HG02840 (cell line): ENCODE measurements at regions not wholly inside any gene's neighbourhood (a gene's known extent, or its start where the extent isn't known, plus 50 kb on each side); places are given as distances from the start of the nearest gene placed in this dataset.

Experiments used
- ATAC-seq: cut with Tn5 transposase; IDR thresholded peaks from one replicate; pipeline ENCODE4 v1.9.1; 2021; ENCODE audit warnings: mild to moderate bottlenecking, moderate library complexity, moderate number of reproducible peaks; ENCODE audit not compliant: unreplicated experiment, low FRiP score

DNA sequence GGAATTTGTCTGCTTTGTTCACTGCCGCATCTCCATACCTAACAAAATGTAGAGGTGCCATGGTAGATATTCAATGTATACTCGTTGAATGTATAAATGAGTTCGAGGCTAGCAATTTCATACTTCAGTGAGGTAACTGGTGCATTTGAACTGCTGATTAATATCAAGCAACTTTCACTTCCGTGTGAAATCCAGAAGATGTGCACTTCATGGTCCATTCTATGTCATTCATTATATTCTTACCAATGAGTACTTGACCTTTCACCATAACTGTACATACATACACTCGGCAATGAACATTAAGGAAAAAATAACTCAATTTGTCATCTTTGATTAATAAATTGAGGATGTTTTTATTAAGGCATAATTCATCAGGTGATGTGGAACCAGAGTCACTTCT is 598.5 kb downstream of the ZNF385D start:
- ATAC-seq: no peak

DNA sequence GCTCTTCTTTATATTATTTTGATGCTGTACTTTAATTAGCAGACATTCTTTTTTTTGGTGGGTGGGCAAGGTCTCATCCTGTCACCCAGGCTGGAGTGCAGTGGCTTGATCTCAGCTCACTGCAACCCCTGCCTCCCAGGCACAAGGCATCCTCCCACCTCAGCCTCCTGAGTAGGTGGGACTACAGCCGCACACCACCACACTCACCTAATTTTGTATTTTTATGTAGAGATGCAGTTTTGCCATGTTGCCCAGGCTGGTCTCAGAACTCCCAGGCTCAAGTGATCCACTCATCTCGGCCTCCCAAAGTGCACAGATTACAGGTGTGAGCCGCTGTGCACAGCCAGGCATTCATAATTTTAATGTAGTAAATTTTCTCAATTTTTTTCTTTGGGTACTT is 608.1 kb downstream of the ZNF385D start:
- no peak for ATAC-seq

DNA sequence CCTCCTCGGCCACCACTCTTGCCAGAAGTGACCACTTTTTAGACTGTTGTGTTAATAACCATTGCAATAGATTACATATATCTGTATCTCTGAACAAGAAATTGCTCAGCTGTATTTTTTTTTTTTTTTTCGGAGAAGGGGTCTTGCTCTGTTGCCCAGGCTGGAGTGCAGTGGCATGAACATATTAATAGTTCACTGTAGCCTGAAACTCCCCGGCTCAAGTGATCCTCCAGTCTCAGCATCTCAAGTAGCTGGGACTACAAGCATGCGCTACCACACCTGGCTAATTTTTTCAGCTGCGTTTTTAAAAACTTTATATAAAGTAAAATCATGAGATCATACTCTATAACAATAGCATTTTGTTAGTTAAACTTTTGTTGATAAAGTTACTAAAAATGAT is 609.0 kb downstream of the ZNF385D start:
- ATAC-seq: no peak

GRCh38 chr3:21140785-21141184 is 610.2 kb downstream of the ZNF385D start:
- ATAC-seq: no peak

- ATAC-seq: no peak
Measured at GRCh38 chr3:21138085-21138484, 612.9 kb downstream of the ZNF385D start.

DNA sequence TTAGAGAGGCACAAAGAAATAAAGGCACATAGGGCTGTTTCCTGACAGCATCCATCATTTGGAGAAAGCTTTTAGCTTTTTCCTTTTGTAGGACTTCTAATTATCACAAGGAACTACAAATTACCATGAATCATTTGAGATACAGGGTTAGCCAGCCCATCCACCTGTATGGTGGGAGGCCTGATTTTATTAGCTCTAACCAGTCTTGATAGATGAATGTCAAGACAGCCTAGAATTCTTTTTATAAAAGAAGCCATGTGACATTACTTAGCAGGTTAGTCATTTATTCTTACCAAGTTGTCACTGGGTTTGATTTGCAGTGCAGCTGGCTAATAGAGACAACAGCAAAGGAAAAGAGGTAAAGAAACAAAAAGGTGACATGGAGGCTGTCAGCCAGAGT is 618.1 kb downstream of the ZNF385D start:
- ATAC-seq: no peak

DNA sequence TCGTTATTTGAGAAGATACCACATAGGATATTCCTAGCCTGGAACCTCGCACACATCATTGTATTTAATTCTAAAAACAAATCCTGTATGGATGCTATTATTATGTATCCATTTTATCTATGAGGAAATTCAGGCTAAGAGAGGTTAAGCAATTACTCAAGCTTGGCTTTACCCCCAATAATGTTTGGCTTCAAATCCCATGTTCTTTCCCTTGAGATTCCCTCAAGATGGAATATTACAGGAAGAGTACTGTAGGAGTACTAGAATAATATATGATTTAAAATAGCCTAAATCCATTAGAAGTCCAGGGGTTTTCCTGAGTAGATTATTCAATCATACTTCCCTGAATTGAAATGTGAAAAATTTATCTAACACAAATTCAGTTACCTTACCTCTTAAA is 630.2 kb downstream of the ZNF385D start:
- no peak for ATAC-seq

DNA sequence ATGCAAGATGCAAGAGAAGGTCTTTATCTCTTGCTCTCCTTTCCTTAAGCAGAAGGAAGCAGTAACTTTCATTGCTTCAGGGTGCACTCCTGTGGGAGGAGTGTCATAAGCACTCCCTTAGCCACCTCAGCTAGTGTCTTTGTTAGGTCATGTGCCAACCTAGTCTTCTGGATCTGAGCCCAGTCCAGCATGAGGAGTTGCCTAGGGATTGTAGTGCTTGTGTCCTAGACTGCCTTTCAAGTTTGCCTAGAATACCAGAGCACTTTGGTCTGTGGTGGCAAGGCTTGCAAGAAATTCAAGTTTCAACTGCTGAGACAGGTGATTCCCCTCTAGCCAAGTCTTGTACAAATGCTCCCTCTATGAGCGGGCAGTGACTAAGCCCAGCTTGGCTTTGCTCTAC is 633.6 kb downstream of the ZNF385D start:
- no peak for ATAC-seq

GRCh38 chr3:21109056-21109455 is 642.0 kb downstream of the ZNF385D start:
- no peak for ATAC-seq

- no peak for ATAC-seq
Measured at GRCh38 chr3:21105784-21106183, 645.2 kb downstream of the ZNF385D start.

DNA sequence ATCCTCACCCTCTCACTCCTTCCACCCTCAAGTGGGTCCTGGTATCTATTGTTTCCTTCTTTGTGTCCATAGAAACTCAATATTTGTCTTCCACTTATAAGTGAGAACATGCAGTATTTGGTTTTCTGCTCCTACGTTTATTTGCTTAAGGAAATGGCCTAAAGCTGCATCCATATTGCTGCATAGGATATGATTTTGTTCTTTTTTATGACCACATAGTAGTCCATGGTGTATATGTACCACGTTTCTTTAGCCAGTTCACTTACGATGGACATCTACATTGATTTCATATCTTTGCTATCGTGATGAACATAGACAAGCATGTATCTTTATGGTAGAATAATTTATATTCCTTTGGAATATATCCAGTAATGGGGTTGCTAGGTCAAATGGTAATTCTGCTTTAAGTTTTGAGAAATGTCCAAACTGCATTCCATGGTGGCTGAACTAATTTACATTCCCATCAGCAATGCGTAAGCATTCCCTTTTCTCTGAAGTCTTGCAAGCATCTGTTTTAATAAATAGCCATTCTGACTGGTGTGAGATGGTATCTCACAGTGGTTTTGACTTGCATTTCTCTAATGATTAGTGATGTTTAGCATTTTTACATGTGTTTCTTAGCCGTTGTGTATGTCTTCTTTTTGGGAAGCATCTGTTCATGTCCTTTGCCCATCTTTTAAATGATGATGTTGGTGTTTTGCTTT is 650.2 kb downstream of the ZNF385D start:
- no peak for ATAC-seq

DNA sequence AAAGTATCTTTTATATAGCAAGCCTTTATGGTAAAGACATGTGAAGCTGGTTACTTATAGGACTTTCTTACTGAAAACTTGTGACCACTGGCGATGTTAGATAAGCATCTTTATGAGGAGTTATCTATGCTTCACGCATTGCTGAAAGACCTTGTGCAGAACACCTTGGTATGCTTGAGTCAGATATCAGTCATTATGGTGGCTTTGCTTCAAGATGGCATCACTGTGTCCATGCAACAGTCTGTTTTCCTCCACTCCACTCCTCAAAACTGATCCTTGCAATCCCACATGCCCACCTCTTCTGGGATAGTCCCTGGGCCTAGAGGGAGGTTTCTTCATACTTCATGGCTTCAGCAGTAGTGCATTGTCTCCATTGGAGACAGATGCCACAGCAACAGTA is 656.3 kb downstream of the ZNF385D start:
- no peak for ATAC-seq

DNA sequence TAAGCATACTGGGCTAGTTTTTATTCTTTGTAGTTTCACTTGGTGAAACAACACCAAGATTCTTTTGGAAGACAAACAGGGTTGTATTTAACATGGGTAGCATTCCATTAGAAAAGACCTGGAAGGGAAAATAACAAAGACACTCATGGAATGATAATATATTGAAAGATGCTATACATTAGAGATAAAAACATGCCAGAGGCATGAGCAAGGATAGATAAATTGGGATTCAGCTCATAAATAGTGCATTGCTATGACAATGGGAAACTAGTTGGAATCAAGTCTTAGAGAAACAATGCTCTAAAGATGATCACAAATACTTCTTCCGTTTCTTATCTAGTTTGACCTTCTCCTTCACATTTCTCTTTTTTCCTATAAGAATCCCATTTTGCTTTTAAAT is 677.4 kb downstream of the ZNF385D start:
- ATAC-seq: no peak

DNA sequence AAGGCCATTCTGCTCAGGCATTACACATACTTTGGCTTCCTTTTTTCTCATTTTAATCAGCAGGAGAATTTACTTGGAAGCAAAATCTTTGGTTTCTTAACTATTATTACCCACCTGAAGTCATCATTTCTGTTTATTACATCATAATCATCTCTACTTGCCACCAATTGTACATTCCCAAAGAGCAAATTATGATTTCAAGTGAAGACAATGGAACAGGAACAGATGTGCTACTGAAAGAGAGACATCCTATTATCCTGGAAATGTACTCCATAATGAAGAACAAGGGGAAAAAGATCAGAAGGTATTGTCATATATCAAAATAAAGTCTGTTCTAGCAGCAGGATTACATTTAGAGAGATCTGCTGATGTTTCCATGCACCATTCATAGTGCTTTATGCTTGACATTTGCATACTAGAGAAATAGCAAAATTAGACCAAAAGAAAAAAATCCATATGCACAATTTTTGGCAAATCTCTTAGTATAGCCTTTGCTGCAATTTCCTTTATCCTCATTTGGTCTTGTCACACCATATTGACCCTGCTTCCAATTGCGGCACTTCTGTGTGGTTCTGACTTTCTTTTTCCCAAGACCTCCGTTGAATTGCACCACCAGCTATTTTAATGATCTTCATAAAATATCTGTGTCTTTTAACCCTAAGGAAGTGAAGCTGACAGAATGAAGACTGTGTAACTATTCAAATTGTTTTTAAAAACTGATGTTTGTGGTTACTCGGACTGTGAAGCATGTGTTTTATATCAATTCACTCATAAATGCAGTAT is 683.8 kb downstream of the ZNF385D start:
- no peak for ATAC-seq

DNA sequence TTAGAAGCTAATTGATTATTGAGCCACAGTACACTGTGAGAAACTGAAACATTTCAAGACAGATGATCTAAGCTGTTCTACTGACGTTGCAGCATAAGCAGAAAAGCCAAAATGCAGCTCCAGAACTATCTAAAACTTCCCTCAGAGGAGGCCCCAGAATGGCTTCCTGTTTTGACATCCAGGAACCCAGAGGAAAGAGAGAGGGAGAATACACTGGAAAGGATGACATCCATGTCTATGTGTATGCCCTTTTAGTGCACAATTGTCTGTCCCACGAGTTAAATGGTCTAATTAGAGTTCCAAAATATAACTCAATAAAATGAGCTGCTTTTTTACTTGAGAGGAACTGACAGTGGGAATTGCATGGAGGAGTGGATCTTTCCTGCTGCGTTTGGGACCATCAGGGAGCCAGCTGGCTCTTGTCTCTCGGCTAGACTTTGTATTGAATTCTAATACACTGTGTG is 688.1 kb downstream of the ZNF385D start:
- ATAC-seq: no peak

DNA sequence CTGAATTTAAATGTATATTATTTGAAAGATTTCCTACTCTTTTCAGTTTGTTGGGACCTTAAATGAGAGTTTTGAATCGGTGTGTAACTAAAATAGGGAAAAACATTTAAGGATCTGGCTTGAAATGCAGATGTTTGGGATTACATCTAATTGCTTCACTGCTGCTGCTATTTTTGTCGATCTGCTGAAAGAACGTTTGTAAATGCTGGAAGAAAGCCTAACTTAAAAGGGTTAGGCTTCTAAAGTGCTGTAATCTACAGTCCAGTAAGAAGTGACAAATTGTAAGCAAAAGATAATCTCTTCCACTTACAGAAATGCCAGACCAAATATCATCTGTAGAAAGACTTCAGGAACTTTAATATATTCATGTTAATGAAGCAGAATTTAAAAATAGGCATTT is 691.6 kb downstream of the ZNF385D start:
- no peak for ATAC-seq

- no peak for ATAC-seq
Measured at GRCh38 chr3:21056293-21056692, 694.7 kb downstream of the ZNF385D start.

- no peak for ATAC-seq
Measured at GRCh38 chr3:21055015-21055414, 696.0 kb downstream of the ZNF385D start.

DNA sequence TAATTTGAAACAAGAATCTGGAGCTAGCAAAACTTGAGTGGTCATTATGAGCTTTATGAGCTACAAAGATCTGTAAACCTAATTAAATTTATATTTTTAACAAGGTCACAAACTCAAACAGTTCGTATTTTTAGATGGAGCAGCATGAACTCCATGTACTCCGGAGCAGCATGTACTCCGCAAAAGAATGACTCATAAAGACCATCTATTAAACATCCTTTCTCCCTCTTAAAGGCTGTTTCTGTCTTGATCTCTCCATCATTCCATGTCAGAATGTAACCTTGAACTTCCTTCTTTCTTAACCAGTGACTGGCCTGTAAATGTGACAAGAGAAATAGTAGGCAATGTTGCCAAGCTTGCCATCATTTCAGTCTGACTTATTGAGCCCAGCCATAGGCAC is 696.9 kb downstream of the ZNF385D start:
- ATAC-seq: no peak

GRCh38 chr3:21049334-21050062 is 701.5 kb downstream of the ZNF385D start:
- ATAC-seq: no peak

DNA sequence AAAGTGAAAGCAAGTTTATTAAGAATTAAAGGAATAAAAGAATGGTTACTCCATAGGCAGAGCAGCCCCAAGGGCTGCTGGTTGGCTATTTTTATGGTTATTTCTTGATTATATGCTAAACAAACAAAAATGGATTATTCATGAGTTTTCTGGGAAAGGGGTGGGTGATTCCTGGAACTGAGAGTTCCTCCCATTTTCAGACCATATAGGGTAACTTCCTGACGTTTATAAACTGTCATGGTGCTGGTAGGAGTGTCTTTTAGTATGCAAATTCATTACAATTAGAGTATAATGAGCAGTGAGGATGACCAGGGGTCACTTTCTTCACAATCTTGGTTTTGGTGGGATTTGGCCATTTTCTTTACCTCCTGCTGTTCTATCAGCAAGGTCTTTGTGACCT is 707.9 kb downstream of the ZNF385D start:
- no peak for ATAC-seq
